Heart left ventricle (tissue), 16 donors: ENCODE measurements at regions not wholly inside any gene's neighbourhood (a gene's known extent, or its start where the extent isn't known, plus 50 kb on each side); places are given as distances from the start of the nearest gene placed in this dataset.
"Not testable (repeated sequence)": the region's sequence is repeated elsewhere in the genome, so short reads cannot be mapped to it uniquely, and the experiment has no call there.

Experiments
- ATAC-seq, 4 donors: fragments of 200-7000 bp; cut with Tn5 transposase; one replicate each; pipeline ENCODE4 v1.9.1; 2020 to 2022; ENCODE audit warnings: moderate library complexity in 4 of 4, mild to moderate bottlenecking in 3 of 4, moderate number of reproducible peaks in 1 of 4
- DNase-seq, 5 donors: peaks; one replicate each; pipeline ENCODE4 v3.0.0-alpha.2; 2020
- H3K27ac ChIP-seq, 12 donors: fragments of 200-600 bp; sonication (generic) in 4 of 12; one replicate each; pipeline versions ENCODE4 v1.5.0 to v1.8.0; 2016 to 2022; ENCODE audit warnings: mild to moderate bottlenecking in 2 of 12
- H3K27me3 ChIP-seq, 9 donors: fragments of 200-600 bp; sonication (generic) in 2 of 9; one replicate each; pipeline versions ENCODE4 v1.5.1 to v1.8.0; 2016 to 2022; ENCODE audit warnings: mild to moderate bottlenecking in 3 of 9
- H3K36me3 ChIP-seq, 9 donors: fragments of 200-600 bp; sonication (generic) in 2 of 9; one replicate each; pipeline versions ENCODE4 v1.5.0 to v1.8.0; 2018 to 2022; ENCODE audit warnings: mild to moderate bottlenecking in 2 of 9
- H3K4me1 ChIP-seq, 12 donors: fragments of 200-600 bp; sonication (generic) in 4 of 12; one replicate each; pipeline versions ENCODE4 v1.5.0 to v1.8.0; 2016 to 2022; ENCODE audit warnings: mild to moderate bottlenecking in 3 of 12
- H3K4me3 ChIP-seq, 12 donors: fragments of 200-600 bp; sonication (generic) in 4 of 12; one replicate each; pipeline versions ENCODE4 v1.5.0 to v1.8.0; 2017 to 2022; ENCODE audit warnings: mild to moderate bottlenecking in 9 of 12, moderate library complexity in 4 of 12
- H3K9me3 ChIP-seq, 12 donors: fragments of 200-600 bp; sonication (generic) in 4 of 12; one replicate each; pipeline versions ENCODE4 v1.5.0 to v1.8.0; 2016 to 2022; ENCODE audit warnings: mild to moderate bottlenecking in 1 of 12
- CTCF ChIP-seq, 12 donors: fragments of 200-600 bp; sonication (generic) in 4 of 12; IDR thresholded peaks; one replicate each; pipeline versions ENCODE4 v1.5.0 to v1.8.0; 2018 to 2022; ENCODE audit warnings: antibody characterized with exemption in 12 of 12, mild to moderate bottlenecking in 5 of 12
- POLR2A ChIP-seq, 2 donors: fragments of 450-650 bp; IDR thresholded peaks; one replicate each; pipeline ENCODE4 v1.6.1; 2017; ENCODE audit warnings: antibody characterized with exemption in 2 of 2, mild to moderate bottlenecking in 2 of 2, moderate library complexity in 2 of 2
- WGBS, 4 donors: extraction: QIAGEN DNeasy Blood & Tissue Kit in 2 of 4; methylation state at CpG; one replicate each; pipeline versions ENCODE4 v1.1.5 to v1.1.7; 2013 to 2018; 5-methylcytosine and 5-hydroxymethylcytosine counted together
- intact Hi-C, 10 donors: fragments of 100-400 bp; cut with DNase I; formaldehyde crosslinking; loops; one replicate each; pipeline versions ENCODE4 v1.11.1 to v1.14.2; 2022
- donor health status: ischemic (EF 13 %, LVEDD 7.1; RV severe dilation, severe dysfunction).
- donor health status: healthy with polysubstance abuse.
- donor health status: DM: no; HTN: yes; CAD: no.
- donor health status: DM: no; HTN: no; CAD: no.
- donor health status: ischemic (EF 25% LVEDD 6.9; RV normal size, moderate dysfunction).
- donor health status: ischemic (EF 25% LVEDD 5.7; RV mildly dilated, moderate dysfunction).
- donor health status: healthy.
- donor health status: DM: yes; HTN: yes; CAD: no.
- donor health status: ischemic (EF 35%, LVEDD 5.7; RV mildly dilated, moderate dysfunction).
- donor health status: nonischemic (EF 11% LVEDD 7.7; RV severe dilation, severe dysfunction).
- donor health status: DM: yes; HTN: yes; CAD: no.
- donor health status: PGD.
- donor health status: ischemic (EF 29% LVEDD 5.4; RV normal size, mild dysfunction).
- donor health status: nonischemic (EF 23%, LVEDD 6.1; RV moderate dilation, normal function).

- DNase-seq (no peak), ATAC-seq (no peak)
- TF ChIP-seq POLR2A (IDR thresholded peaks at IDR 0.05) (no peak), CTCF (IDR thresholded peaks at IDR 0.05) (no peak)
- no peaks in the 10 kb centered on the region for H3K36me3 ChIP-seq
- peaks cover 0 to 12% (median 0%) of the 10 kb centered on the region in 12 donors for H3K9me3 ChIP-seq
- no peak overlapping the region for H3K27ac ChIP-seq
- intact Hi-C loops, result no loop called here
- WGBS, 4 donors, result 79 to 86% (median 85%) methylated on average over 3 of the region's 3 CpGs
- no peaks in the 10 kb centered on the region for H3K27me3 ChIP-seq
- H3K4me3 ChIP-seq, result no peak overlapping the region
- H3K4me1 ChIP-seq, result no peaks in the 10 kb centered on the region
Observed at GRCh38 chr1:59212706-59213105, 84.2 kb upstream of the FGGY start.

- ATAC-seq (no peak), DNase-seq (no peak)
- H3K9me3 ChIP-seq, result peaks cover 0 to 7% (median 0%) of the 10 kb centered on the region in 12 donors
- no peak for TF ChIP-seq POLR2A (IDR thresholded peaks at IDR 0.05)
- no peak for TF ChIP-seq CTCF (IDR thresholded peaks at IDR 0.05)
- H3K4me1 ChIP-seq, result no peaks in the 10 kb centered on the region
- no peaks in the 10 kb centered on the region for H3K36me3 ChIP-seq
- intact Hi-C loops, result no loop called here
- H3K27ac ChIP-seq, result no peak overlapping the region
- H3K27me3 ChIP-seq, result no peaks in the 10 kb centered on the region
- no peak overlapping the region for H3K4me3 ChIP-seq
- WGBS, 4 donors, result 83 to 91% (median 88%) methylated on average over 10 of the region's 10 CpGs
Observed at GRCh38 chr1:59214248-59215208, 82.4 kb upstream of the FGGY start.

GRCh38 chr1:59215766-59216291, 81.1 kb upstream of the FGGY start:
- Histone ChIP-seq H3K4me3 (no peak overlapping the region), H3K4me1 (no peaks in the 10 kb centered on the region), H3K27me3 (no peaks in the 10 kb centered on the region), H3K9me3 (peaks cover 0 to 7% (median 0%) of the 10 kb centered on the region in 12 donors), H3K36me3 (no peaks in the 10 kb centered on the region), H3K27ac (no peak overlapping the region)
- TF ChIP-seq CTCF (IDR thresholded peaks at IDR 0.05) (no peak), POLR2A (IDR thresholded peaks at IDR 0.05) (no peak)
- no peak for DNase-seq
- WGBS, 4 donors, result 88 to 98% (median 97%) methylated on average over 6 of the region's 6 CpGs
- intact Hi-C loops, result no loop called here
- no peak for ATAC-seq

GRCh38 chr1:59217439-59217838, 79.5 kb upstream of the FGGY start:
- WGBS, 4 donors, result 62 to 88% (median 73%) methylated on average over 2 of the region's 2 CpGs
- H3K27ac ChIP-seq, DNase-seq, H3K36me3 ChIP-seq, H3K4me3 ChIP-seq, H3K9me3 ChIP-seq, H3K4me1 ChIP-seq, H3K27me3 ChIP-seq, intact Hi-C loops, ATAC-seq: not testable (repeated sequence)
